Muscle layer of duodenum (tissue), 2 donors: ENCODE measurements at regions not wholly inside any gene's neighbourhood (a gene's known extent, or its start where the extent isn't known, plus 50 kb on each side); places are given as distances from the start of the nearest gene placed in this dataset.
"Not testable (repeated sequence)": the region's sequence is repeated elsewhere in the genome, so short reads cannot be mapped to it uniquely, and the experiment has no call there.

Experiments
- H3K27ac ChIP-seq: one replicate; pipeline ENCODE4 v1.7.0; 2013; ENCODE audit warnings: mild to moderate bottlenecking, low read length
- H3K27me3 ChIP-seq: one replicate; pipeline ENCODE4 v1.7.0; 2013; ENCODE audit warnings: low read depth, mild to moderate bottlenecking, control low read depth, low read length
- H3K36me3 ChIP-seq, 2 donors: one replicate each; pipeline ENCODE4 v1.7.0; 2013; ENCODE audit warnings: low read length in 2 of 2, control low read depth in 1 of 2, mild to moderate bottlenecking in 1 of 2; ENCODE audit not compliant: insufficient read depth in 2 of 2, control insufficient read depth in 1 of 2
- H3K4me1 ChIP-seq, 2 donors: one replicate each; pipeline ENCODE4 v1.7.0; 2013; ENCODE audit warnings: low read length in 2 of 2, mild to moderate bottlenecking in 2 of 2, control low read depth in 1 of 2, moderate library complexity in 1 of 2; ENCODE audit not compliant: insufficient read depth in 2 of 2, control insufficient read depth in 1 of 2
- H3K4me3 ChIP-seq, 2 donors: one replicate each; pipeline ENCODE4 v1.7.0; 2013; ENCODE audit warnings: low read length in 2 of 2, low read depth in 1 of 2, mild to moderate bottlenecking in 1 of 2
- H3K9me3 ChIP-seq, 2 donors: one replicate each; pipeline ENCODE4 v1.7.0; 2013; ENCODE audit warnings: low read length in 2 of 2, control low read depth in 1 of 2, mild to moderate bottlenecking in 1 of 2; ENCODE audit not compliant: control insufficient read depth in 1 of 2
- donor health status: healthy.

GRCh38 chr5:176755593-176755992 lies 54.8 kb upstream of the UNC5A start:
- not testable (repeated sequence) for H3K4me3 ChIP-seq, H3K27me3 ChIP-seq, H3K9me3 ChIP-seq, H3K27ac ChIP-seq, H3K36me3 ChIP-seq, H3K4me1 ChIP-seq

GRCh38 chr5:176757569-176757968 lies 52.8 kb upstream of the UNC5A start:
- not testable (repeated sequence) for H3K4me3 ChIP-seq, H3K9me3 ChIP-seq, H3K36me3 ChIP-seq, H3K27ac ChIP-seq, H3K27me3 ChIP-seq, H3K4me1 ChIP-seq
